Muscle of arm (tissue), 1 donor: ENCODE measurements at regions not wholly inside any gene's neighbourhood (a gene's known extent, or its start where the extent isn't known, plus 50 kb on each side); places are given as distances from the start of the nearest gene placed in this dataset.

Experiments
- DNase-seq: peaks from one replicate; pipeline ENCODE4 v3.0.0-alpha.2; 2013

- DNase-seq, result no peak
Measured at GRCh38 chr1:115141145-115141454, 51.8 kb upstream of the TSPAN2 start.

- DNase-seq, result no peak
Measured at GRCh38 chr1:115140442-115141144, 51.3 kb upstream of the TSPAN2 start.

- DNase-seq, result no peak
Measured at GRCh38 chr1:115139381-115139780, 50.1 kb upstream of the TSPAN2 start.
